Neuron (in vitro differentiated cells): ENCODE measurements at regions not wholly inside any gene's neighbourhood (a gene's known extent, or its start where the extent isn't known, plus 50 kb on each side); places are given as distances from the start of the nearest gene placed in this dataset.
"Not testable (repeated sequence)": the region's sequence is repeated elsewhere in the genome, so short reads cannot be mapped to it uniquely, and the experiment has no call there.

Source experiments
- H2AFZ ChIP-seq: one replicate; pipeline ENCODE4 v1.6.1; 2013; ENCODE audit warnings: low read depth, mild to moderate bottlenecking, inconsistent platforms, low read length, moderate library complexity
- H3K27me3 ChIP-seq: one replicate; pipeline ENCODE4 v1.6.1; 2013; ENCODE audit warnings: low read length; ENCODE audit not compliant: insufficient read depth
- H3K36me3 ChIP-seq: one replicate; pipeline ENCODE4 v1.6.1; 2013; ENCODE audit warnings: low read length; ENCODE audit not compliant: insufficient read depth
- H3K4me1 ChIP-seq: one replicate; pipeline ENCODE4 v1.6.1; 2013; ENCODE audit warnings: low read length; ENCODE audit not compliant: insufficient read depth
- H3K4me3 ChIP-seq: 2 replicates; pipeline ENCODE4 v1.5.1; 2013; ENCODE audit warnings: mild to moderate bottlenecking, low read length, moderate library complexity
- H3K9me3 ChIP-seq: one replicate; pipeline ENCODE4 v1.6.1; 2013; ENCODE audit warnings: low read length

- H3K9me3 ChIP-seq: peaks cover 4% of the 10 kb centered on the region
- no peak overlapping the region for H3K4me3 ChIP-seq
- H3K4me1 ChIP-seq: peaks cover 25% of the 10 kb centered on the region
- no peaks in the 10 kb centered on the region for H3K36me3 ChIP-seq
- H3K27me3 ChIP-seq: no peaks in the 10 kb centered on the region
- H2AFZ ChIP-seq: no peak overlapping the region
These were observed 210.7 kb downstream of the VAPA start for GRCh38 chr18:10124557-10124956.

GRCh38 chr18:10124967-10125366, 211.2 kb downstream of the VAPA start:
- Histone ChIP-seq H3K4me3 (no peak overlapping the region), H3K4me1 (peaks cover 25% of the 10 kb centered on the region), H3K27me3 (no peaks in the 10 kb centered on the region)

GRCh38 chr18:10127729-10128128, 213.9 kb downstream of the VAPA start:
- Histone ChIP-seq H3K4me1 (peaks cover 36% of the 10 kb centered on the region), H3K4me3 (no peak overlapping the region), H3K36me3 (no peaks in the 10 kb centered on the region), H2AFZ (no peak overlapping the region), H3K27me3 (no peaks in the 10 kb centered on the region), H3K9me3 (no peaks in the 10 kb centered on the region)

More at GRCh38 chr18:10124967-10125366, 211.2 kb downstream of the VAPA start:
- H3K36me3 ChIP-seq: no peaks in the 10 kb centered on the region
- peak overlapping the region; percentile 8 for H2AFZ ChIP-seq
- H3K9me3 ChIP-seq: peaks cover 4% of the 10 kb centered on the region

GRCh38 chr18:10128921-10129501, 215.2 kb downstream of the VAPA start:
- no peak overlapping the region for H2AFZ ChIP-seq
- H3K4me1 ChIP-seq: peaks cover 48% of the 10 kb centered on the region
- H3K27me3 ChIP-seq: no peaks in the 10 kb centered on the region
- no peak overlapping the region for H3K4me3 ChIP-seq
- no peaks in the 10 kb centered on the region for H3K36me3 ChIP-seq
- H3K9me3 ChIP-seq: no peaks in the 10 kb centered on the region

GRCh38 chr18:10130606-10131005, 216.8 kb downstream of the VAPA start:
- H3K9me3 ChIP-seq: no peaks in the 10 kb centered on the region

DNA sequence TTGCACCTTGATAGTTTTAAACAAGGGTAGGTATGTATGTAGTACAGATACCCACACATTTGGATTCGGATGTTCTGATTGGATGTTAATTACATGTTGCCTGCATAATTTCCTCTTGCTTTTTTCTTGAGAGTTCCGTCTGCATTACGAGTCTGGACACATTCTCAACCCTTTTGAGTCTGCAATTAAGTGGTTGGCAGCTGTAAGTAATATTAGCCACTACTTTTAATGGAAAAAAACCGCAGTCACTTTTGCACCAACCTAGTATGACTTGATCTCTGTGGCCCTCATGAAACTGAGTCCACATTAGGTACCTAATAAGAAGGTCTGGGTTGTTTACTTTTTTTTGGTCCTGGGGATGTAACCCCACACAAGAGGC, 217.3 kb downstream of the VAPA start:
- H3K27me3 ChIP-seq: no peaks in the 10 kb centered on the region
- H3K4me1 ChIP-seq: peaks cover 33% of the 10 kb centered on the region
- no peak overlapping the region for H2AFZ ChIP-seq
- no peaks in the 10 kb centered on the region for H3K36me3 ChIP-seq
- no peak overlapping the region for H3K4me3 ChIP-seq
- H3K9me3 ChIP-seq: no peaks in the 10 kb centered on the region

More at GRCh38 chr18:10130606-10131005, 216.8 kb downstream of the VAPA start:
- H2AFZ ChIP-seq: no peak overlapping the region
- H3K36me3 ChIP-seq: no peaks in the 10 kb centered on the region
- H3K27me3 ChIP-seq: no peaks in the 10 kb centered on the region
- H3K4me3 ChIP-seq: no peak overlapping the region
- peaks cover 34% of the 10 kb centered on the region for H3K4me1 ChIP-seq

DNA sequence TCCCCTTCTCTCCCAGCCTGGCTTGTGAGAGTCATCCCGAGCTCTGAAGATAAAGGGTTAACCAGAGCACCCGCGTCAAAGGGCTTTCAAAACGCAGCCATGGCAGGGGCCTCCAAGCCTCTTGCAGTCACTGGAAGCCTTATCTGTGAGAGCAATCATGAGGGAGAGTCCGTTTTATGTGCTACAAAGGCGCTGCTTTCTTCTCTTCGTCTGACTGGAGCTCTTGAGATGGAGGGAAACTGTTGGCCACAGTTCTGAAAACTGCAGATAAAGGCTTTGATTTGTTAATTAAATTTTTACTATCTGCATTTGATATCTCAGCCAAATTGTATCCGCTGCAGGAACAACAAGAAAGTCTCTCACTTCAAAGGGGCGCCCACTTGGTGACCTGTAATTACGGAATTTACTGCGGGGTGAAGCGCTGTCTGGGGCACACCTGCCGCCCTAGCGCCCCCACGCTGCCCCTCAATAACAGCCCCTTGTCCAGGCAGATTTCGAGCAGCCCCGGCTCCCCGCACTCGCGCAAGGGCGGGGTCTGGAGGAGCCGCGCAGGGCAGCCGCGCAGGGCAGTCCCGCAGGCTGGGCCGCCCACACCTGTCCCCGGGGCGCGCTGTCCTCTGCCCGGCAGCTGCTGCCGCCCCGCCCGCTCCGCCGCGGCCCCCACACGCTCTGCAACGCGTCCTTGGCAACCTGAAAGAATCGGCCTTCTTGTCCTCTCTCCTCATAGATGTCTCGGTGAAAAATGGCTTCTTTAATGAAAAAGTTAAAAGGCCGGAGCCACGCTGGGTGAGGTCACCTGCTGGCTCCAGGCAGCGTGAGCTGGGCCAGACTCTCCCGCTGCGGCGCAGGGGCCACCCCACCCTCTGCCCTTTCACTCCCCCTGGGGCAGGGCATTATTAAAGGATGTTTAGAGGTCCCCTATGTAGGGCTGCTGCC, 217.9 kb downstream of the VAPA start:
- Histone ChIP-seq H3K4me3 (peak overlapping the region; percentile 5), H3K4me1 (peaks cover 33% of the 10 kb centered on the region), H2AFZ (no peak overlapping the region), H3K9me3 (no peaks in the 10 kb centered on the region), H3K36me3 (no peaks in the 10 kb centered on the region), H3K27me3 (no peaks in the 10 kb centered on the region)

- Histone ChIP-seq H3K9me3 (no peaks in the 10 kb centered on the region), H3K4me1 (peaks cover 33% of the 10 kb centered on the region), H2AFZ (no peak overlapping the region), H3K4me3 (no peak overlapping the region), H3K27me3 (no peaks in the 10 kb centered on the region), H3K36me3 (no peaks in the 10 kb centered on the region)
These were observed 219.7 kb downstream of the VAPA start for GRCh38 chr18:10133516-10133915.

- Histone ChIP-seq H2AFZ (no peak overlapping the region), H3K4me1 (peaks cover 33% of the 10 kb centered on the region), H3K27me3 (no peaks in the 10 kb centered on the region), H3K9me3 (no peaks in the 10 kb centered on the region), H3K36me3 (no peaks in the 10 kb centered on the region), H3K4me3 (no peak overlapping the region)
These were observed 220.4 kb downstream of the VAPA start for GRCh38 chr18:10134204-10134603.

GRCh38 chr18:10134749-10135148, 220.9 kb downstream of the VAPA start:
- H3K4me3 ChIP-seq, H3K27me3 ChIP-seq, H2AFZ ChIP-seq, H3K9me3 ChIP-seq, H3K36me3 ChIP-seq: not testable (repeated sequence)
- H3K4me1 ChIP-seq: peaks cover 36% of the 10 kb centered on the region

- Histone ChIP-seq H3K27me3 (no peaks in the 10 kb centered on the region), H2AFZ (no peak overlapping the region), H3K4me1 (peaks cover 43% of the 10 kb centered on the region), H3K9me3 (no peaks in the 10 kb centered on the region), H3K36me3 (no peaks in the 10 kb centered on the region), H3K4me3 (no peak overlapping the region)
These were observed 221.6 kb downstream of the VAPA start for GRCh38 chr18:10135302-10135926.

GRCh38 chr18:10138719-10139118, 224.9 kb downstream of the VAPA start:
- Histone ChIP-seq H3K27me3 (no peaks in the 10 kb centered on the region), H3K36me3 (no peaks in the 10 kb centered on the region), H3K4me3 (no peak overlapping the region), H3K4me1 (peaks cover 35% of the 10 kb centered on the region), H2AFZ (no peak overlapping the region), H3K9me3 (no peaks in the 10 kb centered on the region)

DNA sequence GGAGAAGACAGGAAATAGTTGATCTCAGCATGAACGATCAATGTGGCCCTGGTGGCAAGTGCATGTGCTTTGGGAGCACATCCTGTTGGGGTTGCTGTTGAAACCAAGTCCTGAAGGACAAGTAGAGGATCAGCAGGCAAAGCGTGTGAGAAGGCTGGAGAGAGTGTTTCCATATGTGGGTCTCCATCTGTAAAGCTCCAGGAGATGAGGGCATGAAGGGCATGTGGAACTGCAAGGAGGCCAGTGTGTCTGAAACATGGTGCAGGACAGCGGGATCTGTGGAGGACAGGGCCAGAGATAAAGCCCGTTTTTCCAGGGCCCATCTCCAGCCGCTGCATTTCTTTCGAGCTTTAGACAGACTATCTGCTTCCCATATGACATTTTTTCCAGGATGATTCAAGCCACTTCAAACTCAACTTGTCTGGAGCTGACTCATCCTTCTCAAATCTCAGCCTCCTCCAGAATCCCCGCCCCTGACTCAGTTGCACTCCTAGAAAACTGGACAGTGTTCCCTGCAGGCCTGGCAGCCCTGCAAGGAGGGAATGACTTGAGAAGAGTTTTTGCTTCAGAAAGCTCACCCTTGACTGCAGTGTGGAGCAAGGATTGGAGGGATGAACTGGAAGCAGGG, 226.1 kb downstream of the VAPA start:
- H2AFZ ChIP-seq: no peak overlapping the region
- no peak overlapping the region for H3K4me3 ChIP-seq
- H3K36me3 ChIP-seq: no peaks in the 10 kb centered on the region
- H3K9me3 ChIP-seq: no peaks in the 10 kb centered on the region
- H3K27me3 ChIP-seq: no peaks in the 10 kb centered on the region
- peaks cover 30% of the 10 kb centered on the region for H3K4me1 ChIP-seq
